ENCODE measurements at regions not wholly inside any gene's neighbourhood (a gene's known extent, or its start where the extent isn't known, plus 50 kb on each side); places are given as distances from the start of the nearest gene placed in this dataset.
"Not testable (repeated sequence)": the region's sequence is repeated elsewhere in the genome, so short reads cannot be mapped to it uniquely, and the experiment has no call there.

DNA sequence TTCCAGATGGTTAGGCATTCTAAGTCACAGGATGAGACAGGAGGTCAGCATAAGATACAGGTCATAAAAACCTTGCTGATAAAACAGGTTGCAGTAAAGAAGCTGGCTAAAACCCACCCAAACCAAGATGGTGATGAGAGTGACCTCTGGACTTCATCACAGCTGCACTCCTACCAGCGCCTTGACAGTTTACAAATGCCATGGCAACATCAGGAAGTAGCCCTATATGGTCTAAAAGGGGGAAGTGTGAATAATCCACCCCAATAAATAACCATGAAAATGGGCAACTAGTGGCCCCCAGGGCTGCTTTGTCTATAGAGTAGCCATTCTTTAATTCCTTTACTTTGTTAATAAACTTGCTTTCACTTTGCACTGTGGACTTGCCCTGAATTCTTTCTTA, 1448.4 kb downstream of the KCNT2 start:
- not testable (repeated sequence) for DNase-seq

DNA sequence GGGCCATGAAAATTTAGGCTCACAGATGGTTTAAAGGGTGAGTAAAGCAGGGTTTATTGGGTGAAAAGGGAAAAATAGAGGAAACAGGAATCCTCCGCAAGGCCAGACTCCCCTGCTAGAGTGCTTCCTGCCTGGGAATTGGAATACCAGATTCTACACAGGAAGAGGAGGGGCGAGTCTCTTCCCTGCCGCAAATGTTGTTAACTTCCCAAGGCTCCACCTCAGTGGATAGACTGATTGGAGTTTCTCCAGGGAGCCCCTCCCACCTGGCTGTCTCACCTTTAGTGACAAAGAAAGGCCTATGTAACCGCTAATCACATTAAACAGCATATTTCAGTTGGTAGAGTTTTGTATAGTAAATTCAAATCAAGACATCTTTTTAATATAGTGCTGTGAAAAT, 1450.1 kb downstream of the KCNT2 start:
- no peak for DNase-seq

DNA sequence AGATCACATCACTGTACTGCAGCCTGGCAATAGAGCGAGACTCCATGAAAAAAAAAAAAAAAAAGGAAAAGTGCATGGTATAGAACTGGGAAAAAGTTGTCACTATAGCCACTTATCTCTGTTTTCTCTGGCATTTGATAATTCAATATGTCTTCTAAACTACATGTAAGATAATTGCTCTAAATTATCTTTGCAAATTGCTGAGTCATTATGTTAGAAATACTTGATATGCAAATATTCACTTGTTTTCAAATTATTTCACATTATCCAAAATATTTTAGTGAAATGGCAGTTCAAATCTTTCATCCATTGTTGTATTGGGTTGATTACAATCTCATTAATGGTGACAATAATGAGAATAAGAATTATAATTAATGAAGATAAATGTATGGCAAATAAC, 1455.1 kb downstream of the KCNT2 start:
- DNase-seq, result no peak

DNA sequence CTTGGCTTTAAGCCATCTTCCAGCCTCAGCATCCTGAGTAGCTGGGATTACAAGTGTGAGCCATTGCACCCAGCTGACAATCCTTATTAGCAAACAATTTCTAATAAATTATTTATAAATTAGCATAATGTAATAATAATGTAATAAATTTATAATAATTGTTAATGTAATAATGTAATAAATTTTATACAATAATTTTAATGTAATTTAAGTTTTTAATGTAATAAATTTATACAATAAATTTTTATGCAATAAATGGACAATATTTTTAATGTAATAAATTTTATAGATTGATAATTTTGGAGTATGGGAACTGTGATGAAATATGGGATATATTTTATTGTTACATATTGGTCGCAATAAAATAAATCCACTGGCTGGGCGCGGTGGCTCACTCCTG, 1457.5 kb downstream of the KCNT2 start:
- DNase-seq, result no peak

- no peak for DNase-seq
Measured at GRCh38 chr1:195141294-195141693, 1466.9 kb downstream of the KCNT2 start.

GRCh38 chr1:195130598-195130997, 1477.6 kb downstream of the KCNT2 start:
- DNase-seq, result no peak

GRCh38 chr1:195122497-195122896, 1485.7 kb downstream of the KCNT2 start:
- DNase-seq, result no peak

DNA sequence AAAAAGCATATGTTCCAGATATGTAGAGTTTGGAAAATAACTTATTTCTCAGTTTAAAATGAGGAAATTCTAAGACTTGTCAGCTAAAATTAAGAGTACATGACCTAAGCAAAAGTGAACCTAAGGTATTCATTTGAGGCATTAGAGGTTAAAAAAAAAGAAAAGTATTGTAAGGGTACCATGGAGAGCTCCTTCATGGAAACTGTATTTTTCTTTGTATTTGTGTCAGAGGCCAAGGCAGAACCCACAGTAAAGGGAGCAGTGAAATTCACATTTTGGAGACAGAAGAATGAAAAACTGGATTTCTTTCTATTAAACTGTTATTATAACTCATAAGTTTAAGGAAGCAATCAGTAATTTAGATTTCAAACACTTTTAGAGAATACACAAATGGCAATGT, 1494.8 kb downstream of the KCNT2 start:
- no peak for DNase-seq

GRCh38 chr1:195105773-195106172, 1502.5 kb downstream of the KCNT2 start:
- no peak for DNase-seq

GRCh38 chr1:195105281-195105680, 1503.0 kb downstream of the KCNT2 start:
- DNase-seq, result no peak

GRCh38 chr1:195097316-195097715, 1510.9 kb downstream of the KCNT2 start:
- DNase-seq, result peak; percentile 37

GRCh38 chr1:195096051-195096521, 1512.2 kb downstream of the KCNT2 start:
- DNase-seq, result no peak

- no peak for DNase-seq
Measured at GRCh38 chr1:195085196-195085595, 1523.0 kb downstream of the KCNT2 start.

- no peak for DNase-seq
Measured at GRCh38 chr1:195082183-195082582, 1526.1 kb downstream of the KCNT2 start.

- DNase-seq, result no peak
Measured at GRCh38 chr1:195076682-195077081, 1531.6 kb downstream of the KCNT2 start.

DNA sequence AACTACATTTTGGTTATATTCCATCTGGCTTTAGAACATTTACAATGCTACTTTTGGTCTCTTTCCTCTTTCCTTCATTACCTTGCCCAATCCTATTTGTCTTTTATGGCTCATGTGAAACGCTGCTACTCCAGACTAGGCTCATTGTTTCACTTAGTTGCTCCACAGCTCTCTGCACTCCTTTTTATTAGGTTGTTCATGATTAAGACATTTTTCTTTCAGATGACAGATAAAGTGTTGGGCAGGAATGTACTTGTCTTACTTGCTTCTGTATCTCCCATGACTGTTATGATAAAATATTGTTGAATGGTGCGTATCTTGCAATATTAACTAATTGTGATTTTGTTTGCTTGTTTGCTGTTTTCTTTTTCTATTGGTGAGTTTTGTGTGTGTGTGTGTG, 1532.3 kb downstream of the KCNT2 start:
- no peak for DNase-seq

GRCh38 chr1:195071461-195071860, 1536.8 kb downstream of the KCNT2 start:
- no peak for DNase-seq

DNA sequence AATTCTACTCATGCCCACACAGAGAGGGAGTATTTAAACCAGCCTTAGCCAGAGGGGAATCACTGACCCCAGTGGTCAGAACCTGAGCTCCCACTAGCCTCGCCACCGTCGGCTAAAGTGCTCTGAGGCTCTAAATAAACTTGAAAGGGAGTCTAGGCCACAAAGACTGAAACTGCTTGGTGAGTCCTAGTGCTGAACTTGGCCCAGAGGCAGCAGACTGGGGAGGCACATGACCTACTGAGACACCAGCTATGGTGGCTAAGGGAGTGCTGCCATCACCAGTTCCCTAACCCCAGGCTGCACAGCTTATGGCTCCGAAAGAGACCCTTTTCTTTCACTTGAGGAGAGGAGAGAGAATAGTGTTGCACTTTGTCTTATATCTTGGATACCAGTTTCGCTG, 1542.8 kb downstream of the KCNT2 start:
- no peak for DNase-seq

GRCh38 chr1:195064358-195064757, 1543.9 kb downstream of the KCNT2 start:
- no peak for DNase-seq

- no peak for DNase-seq
Measured at GRCh38 chr1:195054217-195054687, 1554.0 kb downstream of the KCNT2 start.

DNA sequence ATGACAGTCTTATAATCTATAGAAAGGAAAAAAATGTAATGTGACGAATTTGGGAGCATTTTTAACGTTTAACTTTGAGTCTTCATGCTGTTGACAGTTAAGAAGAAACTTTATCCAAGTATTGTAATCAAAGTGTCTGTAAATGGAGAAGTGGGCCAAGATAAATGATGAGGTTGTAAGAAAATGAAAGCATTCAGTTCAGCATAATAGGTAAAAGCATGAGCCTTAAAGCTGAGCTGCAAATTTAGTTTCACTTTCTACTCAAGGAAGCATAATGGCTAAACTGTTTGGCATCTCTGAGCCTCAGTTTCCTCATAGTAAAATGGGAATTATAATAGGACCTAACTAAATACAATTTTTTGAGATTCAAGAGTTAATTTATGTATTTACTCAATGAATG, 1554.8 kb downstream of the KCNT2 start:
- DNase-seq, result peak; percentile 53

DNA sequence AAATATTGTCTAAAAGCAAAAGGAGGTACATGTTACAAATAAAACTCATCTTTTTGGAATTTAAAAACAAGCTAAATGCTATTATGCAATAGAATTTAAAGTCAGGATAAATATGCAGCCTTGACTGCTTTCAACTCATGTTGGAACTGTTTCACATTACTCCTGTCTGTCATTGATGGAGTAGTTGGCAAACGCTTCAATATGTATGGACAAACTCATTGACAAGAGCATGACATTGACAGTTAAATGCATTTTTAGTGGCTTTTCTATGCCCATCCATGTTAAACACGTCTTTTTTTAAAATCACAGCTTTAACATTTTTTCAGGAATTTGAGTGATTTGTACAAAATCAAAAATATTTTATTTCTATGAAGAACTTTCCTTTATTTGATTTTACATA, 1560.5 kb downstream of the KCNT2 start:
- no peak for DNase-seq

DNA sequence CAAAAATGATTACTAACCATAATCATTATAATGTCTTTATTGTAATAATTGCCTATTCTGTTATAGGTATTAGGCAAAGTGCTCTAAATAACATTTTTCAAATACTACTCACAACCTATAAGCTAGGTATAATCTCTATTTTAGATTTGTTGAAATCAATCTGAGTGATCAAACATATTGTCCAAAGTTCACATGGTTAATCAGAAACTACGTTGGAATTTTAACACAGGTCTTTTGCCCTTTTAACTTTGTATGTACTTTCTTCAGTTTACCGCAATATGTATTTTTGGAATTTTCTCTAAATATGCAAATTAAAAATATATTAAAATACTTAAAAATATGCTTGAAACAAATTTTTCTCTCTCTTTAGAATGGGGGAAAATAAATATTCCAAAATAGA, 1563.2 kb downstream of the KCNT2 start:
- DNase-seq, result no peak

- DNase-seq, result no peak
Measured at GRCh38 chr1:195030793-195031192, 1577.4 kb downstream of the KCNT2 start.

DNA sequence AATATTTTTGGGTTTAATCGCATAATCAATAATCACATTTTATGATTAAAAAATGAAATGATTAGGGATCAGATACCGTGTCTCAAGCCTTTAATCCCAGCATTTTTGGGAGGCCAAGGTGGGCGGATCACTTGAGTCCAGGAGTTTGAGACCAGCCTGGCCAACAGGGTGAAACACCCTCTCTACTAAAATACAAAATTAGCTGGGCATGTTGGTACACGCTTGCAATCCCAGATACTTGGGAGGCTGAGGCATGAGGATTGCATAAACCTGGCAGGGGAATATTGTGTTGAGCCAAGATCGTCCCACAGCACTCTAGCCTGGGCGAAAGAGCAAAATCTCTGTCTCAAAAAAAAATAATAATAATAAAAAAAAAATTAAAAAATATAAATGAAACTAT, 1581.4 kb downstream of the KCNT2 start:
- no peak for DNase-seq

- DNase-seq, result no peak
Measured at GRCh38 chr1:195019385-195019784, 1588.9 kb downstream of the KCNT2 start.

Data from RPMI8226 (cell line).